ENCODE measurements at regions not wholly inside any gene's neighbourhood (a gene's known extent, or its start where the extent isn't known, plus 50 kb on each side); places are given as distances from the start of the nearest gene placed in this dataset.

GRCh38 chr10:64379898-64380297 is 858.7 kb downstream of the REEP3 start:
- H3K27ac ChIP-seq: no peak overlapping the region
- peaks cover 0 to 3% (median 0%) of the 10 kb centered on the region in 3 donors for H3K9me3 ChIP-seq
- no peaks in the 10 kb centered on the region for H3K4me1 ChIP-seq
- H3K4me3 ChIP-seq: no peak overlapping the region
- intact Hi-C loops (cut with DNase I; ENCODE audit: low total_unique reads): no loop called here
- TF ChIP-seq CTCF (IDR thresholded peaks at IDR 0.05): no peak
- H3K36me3 ChIP-seq: no peaks in the 10 kb centered on the region
- no peak for DNase-seq
- H3K27me3 ChIP-seq: no peaks in the 10 kb centered on the region

GRCh38 chr10:64385355-64385754 is 864.2 kb downstream of the REEP3 start:
- TF ChIP-seq CTCF (IDR thresholded peaks at IDR 0.05): no peak
- no peaks in the 10 kb centered on the region for H3K4me1 ChIP-seq
- H3K9me3 ChIP-seq: peaks cover 0 to 11% (median 3%) of the 10 kb centered on the region in 3 donors
- H3K27me3 ChIP-seq: no peaks in the 10 kb centered on the region
- intact Hi-C loops (cut with DNase I; ENCODE audit: low total_unique reads): no loop called here
- no peaks in the 10 kb centered on the region for H3K36me3 ChIP-seq
- H3K27ac ChIP-seq: no peak overlapping the region
- H3K4me3 ChIP-seq: no peak overlapping the region
- DNase-seq: no peak

- no peaks in the 10 kb centered on the region for H3K27me3 ChIP-seq
- no peak overlapping the region for H3K27ac ChIP-seq
- no peaks in the 10 kb centered on the region for H3K36me3 ChIP-seq
- no peak for TF ChIP-seq CTCF (IDR thresholded peaks at IDR 0.05)
- no peak for DNase-seq
- no peaks in the 10 kb centered on the region for H3K9me3 ChIP-seq
- H3K4me1 ChIP-seq: peaks cover 0 to 16% (median 1%) of the 10 kb centered on the region in 4 donors
- intact Hi-C loops (cut with DNase I; ENCODE audit: low total_unique reads): no loop called here
- H3K4me3 ChIP-seq: no peak overlapping the region
Observed at GRCh38 chr10:64394744-64395143, 873.5 kb downstream of the REEP3 start.

- DNase-seq: no peak
- Histone ChIP-seq H3K4me1 (peaks cover 0 to 16% (median 1%) of the 10 kb centered on the region in 4 donors), H3K9me3 (no peaks in the 10 kb centered on the region), H3K4me3 (no peak overlapping the region), H3K27ac (no peak overlapping the region), H3K27me3 (no peaks in the 10 kb centered on the region), H3K36me3 (no peaks in the 10 kb centered on the region)
- TF ChIP-seq CTCF (IDR thresholded peaks at IDR 0.05): no peak
- intact Hi-C loops (cut with DNase I; ENCODE audit: low total_unique reads): no loop called here
Observed at GRCh38 chr10:64396105-64396708, 875.0 kb downstream of the REEP3 start.

- Histone ChIP-seq H3K4me1 (peaks cover 0 to 16% (median 1%) of the 10 kb centered on the region in 4 donors), H3K27me3 (no peaks in the 10 kb centered on the region), H3K9me3 (no peaks in the 10 kb centered on the region), H3K36me3 (no peaks in the 10 kb centered on the region), H3K4me3 (no peak overlapping the region), H3K27ac (no peak overlapping the region)
- intact Hi-C loops (cut with DNase I; ENCODE audit: low total_unique reads): no loop called here
- TF ChIP-seq CTCF (IDR thresholded peaks at IDR 0.05): no peak
- DNase-seq: no peak
Observed at GRCh38 chr10:64397125-64397524, 875.9 kb downstream of the REEP3 start.
